Right lung (tissue), 2 donors: ENCODE measurements at regions not wholly inside any gene's neighbourhood (a gene's known extent, or its start where the extent isn't known, plus 50 kb on each side); places are given as distances from the start of the nearest gene placed in this dataset.

ENCODE experiments used
- DNase-seq, 2 donors: peaks; one replicate each; pipeline ENCODE4 v3.0.0-alpha.2; 2013

DNA sequence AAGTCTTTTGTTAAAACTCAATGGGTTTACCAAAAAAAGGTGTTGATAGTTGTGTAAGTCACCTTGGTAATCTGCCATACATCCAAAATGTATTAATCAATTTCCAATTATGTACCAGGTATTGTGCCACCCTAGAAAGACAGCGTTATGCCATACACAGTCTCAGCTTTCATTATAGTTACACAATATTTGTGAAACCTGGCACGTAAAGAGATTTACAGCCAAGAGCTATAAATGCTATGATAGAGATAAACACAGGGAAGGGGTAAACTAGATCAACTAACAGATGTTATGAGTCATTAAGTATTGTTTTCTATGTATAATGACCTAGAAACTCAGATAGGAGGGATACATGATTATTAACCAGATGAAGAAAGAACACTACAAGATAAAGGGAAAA lies 725.6 kb upstream of the SLITRK5 start:
- DNase-seq = no peak

DNA sequence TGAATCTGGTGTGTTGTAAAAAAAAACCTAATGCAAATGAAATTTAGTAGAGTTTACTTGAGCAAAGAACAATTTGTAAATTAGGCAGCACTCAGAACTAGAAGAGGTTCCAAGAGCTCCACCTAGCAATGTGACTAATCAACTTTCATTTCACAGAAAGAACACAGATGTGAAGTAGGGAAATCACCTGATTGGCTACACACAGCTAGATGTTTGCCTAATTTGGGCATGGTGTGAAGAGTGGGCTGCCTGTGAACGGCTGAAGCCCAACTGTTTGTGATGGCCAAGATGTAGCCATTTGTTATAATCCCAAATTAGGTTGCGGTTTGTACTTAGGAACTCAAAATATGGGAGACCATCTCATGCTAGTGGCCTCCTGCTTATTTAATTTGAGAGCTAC lies 724.4 kb upstream of the SLITRK5 start:
- no peak for DNase-seq

DNA sequence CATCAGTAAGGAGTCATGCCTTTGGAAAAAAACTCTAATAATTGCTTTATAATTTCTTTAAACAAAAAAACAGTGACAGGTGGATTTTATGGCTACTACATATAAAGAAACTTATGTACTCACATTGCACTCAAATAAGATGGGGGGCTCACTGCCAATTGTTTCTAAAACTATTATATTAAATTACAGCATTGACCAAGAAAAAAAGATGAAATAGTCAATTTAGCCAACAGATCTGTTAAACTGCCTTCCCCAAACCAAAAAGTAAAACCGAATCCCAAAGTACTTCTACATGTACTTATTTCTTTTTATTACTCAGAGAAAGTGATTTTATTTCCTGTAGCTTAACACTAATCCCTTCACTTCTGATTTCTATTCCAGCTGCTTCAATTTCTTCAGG lies 716.8 kb upstream of the SLITRK5 start:
- DNase-seq = no peak

DNA sequence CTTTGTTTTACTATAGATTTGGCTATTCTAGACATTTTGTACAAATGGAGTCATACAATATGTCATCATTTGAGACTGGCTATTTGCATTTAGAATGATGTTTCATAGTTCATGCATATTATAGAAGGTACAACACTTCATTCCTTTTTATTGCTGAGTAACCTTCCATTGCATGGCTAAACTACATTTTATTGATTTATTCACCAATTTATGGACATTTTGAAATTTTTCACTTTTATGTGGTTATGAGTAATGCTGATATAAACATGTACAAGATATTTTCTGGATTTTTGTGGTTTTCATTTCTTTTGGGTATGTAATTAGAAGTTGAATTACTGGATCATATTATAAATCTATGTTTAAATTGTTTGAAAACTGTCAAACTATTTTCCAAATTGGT lies 710.3 kb upstream of the SLITRK5 start:
- no peak for DNase-seq

DNA sequence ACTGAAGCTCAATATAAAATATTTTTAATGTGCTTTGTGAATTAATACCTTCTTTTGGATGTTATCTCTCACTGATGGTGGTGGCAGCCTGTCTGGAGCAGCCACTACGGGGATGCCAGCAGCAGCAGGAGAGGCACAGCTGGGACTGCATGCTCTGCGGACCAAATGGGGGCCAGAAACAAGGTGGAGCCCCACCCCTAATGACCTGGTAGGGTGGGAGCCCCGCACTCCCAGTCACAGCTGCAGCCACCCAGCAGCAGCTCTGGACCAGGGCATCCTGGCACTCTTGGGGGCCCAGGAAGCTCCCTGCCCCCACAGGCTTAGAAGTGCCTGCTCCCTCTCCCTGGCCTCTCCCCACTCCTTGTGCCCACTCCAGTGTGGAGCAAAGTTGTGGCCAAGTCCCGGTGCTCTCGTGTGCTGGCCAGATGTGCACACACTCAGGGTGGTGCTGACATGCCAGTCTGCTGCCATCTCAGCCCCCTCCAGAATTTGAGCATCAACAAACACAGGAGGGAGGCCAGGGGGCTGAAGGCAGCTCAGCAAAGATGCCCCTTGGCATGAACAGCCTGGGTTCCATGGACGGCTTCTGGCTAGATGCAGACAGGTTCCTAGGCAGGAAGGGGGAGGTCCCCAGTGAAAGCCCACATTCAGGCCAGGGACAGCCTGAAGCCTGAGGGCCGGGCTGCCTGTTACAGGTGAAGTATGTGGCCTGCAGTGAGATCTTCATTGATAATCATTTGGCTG lies 696.7 kb upstream of the SLITRK5 start:
- DNase-seq = no peak

DNA sequence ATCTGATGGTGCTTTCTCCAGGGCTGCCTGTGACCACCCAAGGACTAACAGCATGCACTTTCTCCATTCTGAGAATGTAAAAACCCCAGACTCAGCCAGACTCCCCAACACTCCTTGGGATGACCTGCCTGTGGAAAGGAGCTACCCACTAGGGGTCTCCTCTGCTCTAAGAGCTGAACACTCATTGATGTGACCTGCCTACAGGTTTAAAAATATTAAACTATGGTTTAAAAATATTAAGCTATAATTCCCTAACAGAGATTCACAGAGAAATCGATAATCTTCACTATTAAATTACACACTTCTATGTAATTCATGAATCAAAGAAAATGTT lies 696.2 kb upstream of the SLITRK5 start:
- DNase-seq = no peak

DNA sequence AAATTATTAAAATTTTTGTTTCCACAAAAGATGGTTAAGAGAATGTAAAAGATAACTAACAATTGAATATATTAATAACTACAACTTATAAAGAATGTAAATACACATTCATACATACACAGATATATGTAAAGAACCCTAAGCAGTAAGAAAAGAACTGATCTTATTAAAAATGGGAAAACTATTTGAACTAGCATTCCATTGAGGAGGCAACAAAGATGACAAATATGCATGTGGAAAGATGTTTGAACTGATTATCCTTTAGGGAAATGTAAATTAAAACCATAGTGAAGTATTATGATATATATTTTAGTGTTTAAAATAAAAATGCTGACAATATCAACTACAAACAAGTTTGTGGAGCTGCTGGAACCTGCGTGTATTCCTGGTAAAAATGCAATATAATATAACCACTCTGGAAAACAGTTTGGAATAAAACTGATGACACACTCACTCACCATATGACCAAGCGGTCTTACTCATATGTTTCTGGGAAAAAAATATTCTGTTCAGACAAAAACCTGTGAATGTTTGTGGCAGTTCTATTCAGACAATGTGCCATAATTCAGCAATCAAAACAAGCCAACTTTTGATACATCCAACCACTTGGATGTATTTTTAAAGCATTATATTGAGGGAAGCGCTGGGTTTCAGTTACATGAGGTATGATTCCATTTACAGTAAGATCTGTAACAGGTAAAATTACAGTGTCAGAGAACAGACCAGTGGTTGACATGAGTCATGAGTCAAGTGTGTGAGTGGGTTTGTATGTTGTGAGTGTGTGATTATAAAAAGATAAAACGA lies 694.4 kb upstream of the SLITRK5 start:
- no peak for DNase-seq

DNA sequence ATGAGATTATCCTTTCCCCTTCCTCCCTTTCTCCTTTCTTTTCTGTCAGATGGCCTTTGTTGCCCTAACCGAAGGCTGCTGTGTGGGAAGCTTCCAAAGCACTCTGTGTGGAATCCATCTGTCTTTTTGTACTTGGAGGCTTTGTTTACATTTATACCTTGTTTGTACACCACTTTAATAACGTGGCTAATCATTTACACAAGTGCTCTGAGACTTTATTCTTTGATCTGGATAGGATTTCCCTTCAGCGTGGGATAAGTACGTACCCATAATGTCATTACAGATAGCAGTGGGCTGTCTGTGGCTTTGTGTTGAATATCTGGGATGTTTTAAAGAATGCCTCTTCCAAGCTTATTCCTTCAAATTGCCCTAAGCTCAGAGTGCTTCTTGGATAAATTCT lies 684.7 kb upstream of the SLITRK5 start:
- no peak for DNase-seq

DNA sequence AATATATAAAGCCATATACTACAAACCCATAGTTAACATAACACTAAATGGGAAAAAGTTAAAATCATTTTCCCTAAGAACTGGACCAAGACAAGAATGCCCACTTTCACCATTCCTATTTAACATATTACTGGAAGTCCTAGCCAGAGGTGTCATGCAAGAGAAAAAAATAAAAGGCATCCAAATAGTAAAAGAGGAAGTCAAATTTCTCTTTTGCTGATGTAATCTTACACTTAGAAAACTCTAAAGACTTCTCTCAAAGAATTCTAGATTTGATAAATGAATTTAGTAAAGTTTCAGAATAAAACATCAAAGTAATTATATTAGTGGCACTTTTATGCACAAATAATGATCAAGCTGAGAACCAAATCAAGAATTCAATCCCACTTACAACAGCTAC lies 678.9 kb upstream of the SLITRK5 start:
- no peak for DNase-seq

DNA sequence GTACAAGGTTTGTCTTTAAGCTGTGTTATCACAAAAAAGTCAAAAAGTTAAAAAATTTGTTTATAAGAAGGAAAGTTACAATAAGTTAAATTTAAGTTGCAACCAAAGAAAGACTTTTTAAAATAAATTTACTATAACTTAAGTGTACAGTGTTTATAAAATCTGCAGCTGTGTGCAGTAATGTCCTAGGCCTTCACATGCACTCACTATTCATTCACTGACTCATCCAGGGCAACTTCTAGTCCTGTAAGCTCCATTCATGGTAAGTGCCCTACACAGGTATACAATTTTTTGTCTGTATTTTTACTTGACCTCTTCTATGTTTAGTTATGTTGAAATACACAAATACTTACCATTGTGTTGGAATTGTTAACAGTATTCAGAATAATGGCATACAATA lies 667.9 kb upstream of the SLITRK5 start:
- DNase-seq = no peak

DNA sequence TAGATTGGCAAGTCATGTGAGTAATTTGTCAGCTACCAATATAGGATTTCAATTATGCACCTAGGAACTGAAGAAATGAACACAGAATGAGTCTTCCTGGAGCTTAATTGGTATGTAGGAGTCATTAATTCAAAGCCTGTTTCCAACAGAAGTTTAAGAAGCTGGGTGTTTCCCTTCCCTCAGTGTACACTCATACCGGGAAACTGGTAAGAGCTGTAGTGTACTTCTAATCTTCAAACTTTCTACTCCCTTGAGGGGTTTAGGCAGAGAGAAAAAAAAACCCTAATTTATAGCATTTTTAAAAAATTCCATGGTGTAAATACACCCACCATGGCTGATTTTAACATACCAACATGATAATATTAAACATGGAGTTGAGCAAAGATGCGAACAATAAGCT lies 665.7 kb upstream of the SLITRK5 start:
- DNase-seq = no peak

DNA sequence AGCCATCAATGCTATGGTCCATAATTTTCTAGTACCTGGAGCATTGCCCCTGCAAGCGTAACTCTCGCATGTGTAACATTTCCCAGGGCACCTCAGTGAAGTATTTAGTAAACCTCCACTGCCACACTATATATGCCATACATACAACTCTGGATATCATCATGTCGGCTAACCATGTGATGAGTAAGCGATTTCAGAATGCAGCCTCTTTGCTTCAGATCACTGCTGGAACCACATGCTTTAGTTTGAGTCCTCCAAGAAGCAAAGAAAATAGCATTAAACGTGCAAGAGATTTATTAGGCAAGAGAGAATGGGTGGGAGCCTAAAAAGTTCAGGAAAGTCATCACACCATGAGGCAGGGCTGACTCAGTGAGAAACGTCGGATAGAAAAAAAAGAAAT lies 635.6 kb upstream of the SLITRK5 start:
- DNase-seq = no peak

DNA sequence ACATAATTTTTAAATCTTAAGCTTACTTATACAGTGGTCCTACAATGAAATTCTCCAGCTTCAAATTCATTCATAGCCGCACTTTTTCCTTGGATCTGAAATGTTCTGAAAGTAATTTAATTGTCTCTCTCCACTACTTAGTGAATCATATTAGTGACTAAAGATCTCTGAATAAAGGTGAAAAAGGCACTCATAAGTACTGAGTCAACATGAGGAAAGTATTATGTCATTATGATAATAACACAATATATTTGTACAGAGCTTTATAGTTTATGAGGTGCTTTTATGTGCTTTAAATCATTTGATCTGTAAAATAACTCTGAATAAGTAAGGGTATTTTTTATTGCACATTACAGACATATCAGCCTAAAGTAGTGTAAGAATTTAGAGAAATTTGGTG lies 628.2 kb upstream of the SLITRK5 start:
- DNase-seq = no peak

DNA sequence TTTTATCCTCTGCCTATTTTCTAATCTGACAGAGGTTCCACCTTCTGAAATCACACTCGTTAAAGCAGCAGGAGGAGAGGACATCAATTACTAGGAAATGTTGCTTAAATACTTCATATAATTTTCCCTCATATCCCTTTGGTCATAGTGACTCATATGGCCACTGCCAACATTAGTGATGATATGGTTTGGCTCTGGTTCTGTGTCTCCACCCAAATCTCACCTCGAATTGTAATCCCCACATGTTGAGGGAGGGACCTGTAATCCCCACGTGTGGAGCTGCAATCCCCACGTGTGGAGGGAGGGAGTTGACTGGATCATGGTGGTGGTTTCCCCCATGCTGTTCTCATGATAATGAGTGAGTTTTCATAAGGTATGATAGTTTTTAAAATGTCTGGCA lies 618.4 kb upstream of the SLITRK5 start:
- DNase-seq = no peak

DNA sequence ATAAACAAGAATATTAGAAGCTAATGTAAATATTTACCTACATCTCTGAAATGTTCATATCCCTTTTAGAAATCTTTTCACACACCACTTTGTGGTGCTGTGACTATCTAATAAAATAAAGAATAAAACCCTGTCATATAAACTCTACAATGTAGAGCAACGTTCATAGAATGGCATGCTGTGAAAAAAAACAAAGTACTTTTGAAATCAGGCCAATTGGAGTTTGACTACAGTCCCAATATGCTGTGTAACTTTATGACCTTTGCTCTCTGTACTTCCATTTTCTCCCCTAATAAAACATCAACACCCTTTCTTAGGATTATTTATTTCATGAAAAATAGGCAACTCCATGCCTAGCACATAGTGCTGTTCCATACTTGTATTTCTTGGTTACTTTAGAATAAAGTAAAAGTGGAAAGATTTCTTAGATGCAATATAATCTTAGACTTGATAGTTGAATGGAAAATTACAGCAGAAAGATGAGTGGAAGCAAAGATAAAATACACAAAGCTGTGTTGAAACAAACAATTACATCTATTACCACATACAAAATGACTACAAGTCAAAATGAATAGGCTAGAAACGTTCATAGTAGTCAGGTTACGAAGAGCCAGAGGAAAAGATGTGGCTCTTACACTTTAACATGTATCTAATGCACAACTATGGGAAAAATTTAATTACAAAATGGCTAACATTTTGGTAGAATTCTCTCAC lies 613.2 kb upstream of the SLITRK5 start:
- no peak for DNase-seq

DNA sequence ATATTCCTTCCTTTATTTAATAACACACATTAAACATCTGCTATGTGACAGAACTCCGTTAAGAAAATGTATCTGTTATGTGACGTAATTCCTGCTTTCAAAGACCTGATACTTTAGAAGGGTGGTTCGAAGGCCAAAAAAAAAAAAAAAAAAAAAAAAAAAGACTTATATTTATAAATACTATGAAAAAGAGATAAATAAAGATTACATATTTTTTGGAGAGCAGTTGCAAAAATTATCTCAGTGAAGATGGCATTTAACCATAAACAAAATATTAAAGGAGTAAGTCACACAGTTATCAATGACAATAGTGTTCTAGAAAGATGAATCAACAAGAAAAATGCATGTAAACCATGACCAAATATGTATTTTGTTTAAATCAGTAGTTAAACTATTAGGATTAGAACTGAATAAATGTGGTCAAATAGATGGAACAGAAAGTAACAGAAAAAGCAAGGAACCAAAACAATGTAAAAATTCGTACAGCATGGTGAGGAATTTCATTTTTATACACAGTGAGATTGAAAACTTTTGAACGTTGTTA lies 612.3 kb upstream of the SLITRK5 start:
- no peak for DNase-seq

DNA sequence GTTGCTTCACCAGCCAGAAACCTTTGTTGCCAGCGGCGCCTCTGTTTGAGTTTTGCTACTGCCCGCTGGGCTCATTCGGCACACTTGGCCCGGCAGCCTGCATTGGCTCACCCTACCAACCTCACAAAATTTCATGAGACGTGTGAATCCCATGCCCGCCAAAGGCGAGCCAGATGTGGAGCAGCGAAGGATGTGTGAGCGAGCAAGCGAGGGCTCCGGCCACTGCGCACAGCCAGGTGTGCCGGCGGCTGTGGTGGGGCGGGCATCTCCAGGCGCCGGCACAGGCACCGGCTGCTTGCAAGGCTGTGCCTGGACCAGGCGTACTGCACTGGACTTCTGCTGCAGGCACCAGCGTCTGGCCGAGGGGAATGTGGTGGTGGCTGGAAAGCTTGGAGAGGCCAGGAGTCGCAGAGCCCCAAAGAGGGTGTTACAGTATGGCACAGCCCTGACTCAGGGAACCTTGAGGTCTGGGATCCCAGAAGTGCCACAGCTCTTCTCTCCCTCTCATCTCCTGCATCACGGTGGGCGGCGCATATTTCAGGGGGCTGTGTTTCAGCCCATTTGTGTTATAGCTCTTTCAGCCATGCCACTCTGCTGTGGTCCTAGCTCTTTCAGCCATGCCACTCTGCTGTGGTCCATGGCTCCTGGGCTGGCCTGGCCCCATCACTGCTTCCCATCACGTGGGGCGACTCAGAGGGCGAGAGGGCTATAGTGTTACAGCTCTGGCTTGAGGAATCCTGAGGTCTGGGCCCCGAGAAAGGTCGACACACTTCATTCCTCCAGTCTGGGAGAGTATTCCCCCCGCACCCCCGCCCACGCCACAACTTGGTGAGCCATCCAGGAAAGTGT lies 592.0 kb upstream of the SLITRK5 start:
- no peak for DNase-seq

DNA sequence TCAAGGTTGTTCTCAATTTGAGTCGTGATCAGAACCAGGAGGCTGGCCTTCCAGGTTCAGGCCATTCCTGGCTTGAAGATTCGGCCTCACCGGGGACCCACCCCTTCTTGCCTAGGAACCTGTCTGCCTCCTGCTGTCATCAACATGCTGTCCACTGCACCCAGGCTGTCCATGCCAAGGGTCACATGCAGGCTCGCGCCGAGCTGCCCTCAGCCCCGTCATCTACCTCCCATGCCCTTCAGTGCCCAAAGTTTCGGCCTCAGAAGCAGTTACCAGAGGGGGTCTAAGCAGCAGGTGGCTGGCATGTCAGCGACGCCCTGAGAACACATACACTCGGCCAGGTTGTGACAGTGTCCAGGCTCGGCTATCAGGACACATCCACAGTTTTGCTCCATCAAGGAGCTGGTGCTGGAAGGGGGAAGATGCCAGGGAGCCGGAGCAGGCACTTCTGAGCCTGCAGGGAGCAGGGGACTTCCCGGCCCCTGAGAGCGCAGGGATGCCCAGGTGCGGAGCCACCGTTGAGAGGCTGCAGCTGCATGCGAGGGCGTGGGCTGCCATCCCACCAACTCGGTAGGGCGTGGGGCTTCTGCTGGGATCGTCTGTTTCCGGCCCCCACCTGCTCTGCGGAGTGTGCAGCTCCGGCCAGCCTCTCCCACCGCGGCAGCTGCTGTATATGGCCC lies 590.9 kb upstream of the SLITRK5 start:
- DNase-seq = no peak

DNA sequence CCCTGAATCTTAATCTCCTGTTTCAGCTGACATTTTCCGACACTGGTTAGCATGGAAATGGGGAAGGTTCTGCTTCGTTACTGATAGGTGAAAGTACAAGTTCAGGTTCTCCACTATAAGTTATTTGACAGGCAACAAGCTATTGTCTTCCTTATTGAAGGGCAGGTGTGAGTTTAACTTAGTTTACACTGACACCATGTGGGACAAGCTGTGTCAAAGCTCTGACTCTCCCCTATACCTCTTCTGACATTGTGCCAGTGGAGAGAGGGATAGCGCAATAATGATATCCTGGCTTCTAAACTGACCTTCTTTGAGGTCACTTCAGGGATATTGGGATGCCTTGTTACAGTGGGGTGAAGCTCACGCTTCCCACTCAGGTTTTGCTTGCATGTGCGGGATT lies 587.0 kb upstream of the SLITRK5 start:
- no peak for DNase-seq

DNA sequence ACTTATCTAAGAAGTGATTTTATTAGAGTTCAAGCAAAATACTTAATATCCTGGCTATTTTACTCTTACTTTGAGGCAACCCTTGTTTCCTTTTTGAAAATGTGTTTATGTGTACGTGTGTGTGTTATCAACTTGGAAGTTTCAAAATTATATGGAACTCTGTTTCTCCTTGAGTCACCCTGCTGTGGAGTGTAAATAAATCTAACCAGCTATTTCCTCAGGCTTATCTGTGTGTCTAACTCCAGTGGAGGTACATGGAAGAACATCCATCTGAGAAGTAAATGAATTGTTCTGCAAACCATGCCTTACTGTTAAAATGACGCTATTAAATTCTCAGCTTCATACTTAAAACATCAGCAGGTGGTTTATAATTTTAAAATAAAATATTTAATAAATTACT lies 583.4 kb upstream of the SLITRK5 start:
- no peak for DNase-seq

DNA sequence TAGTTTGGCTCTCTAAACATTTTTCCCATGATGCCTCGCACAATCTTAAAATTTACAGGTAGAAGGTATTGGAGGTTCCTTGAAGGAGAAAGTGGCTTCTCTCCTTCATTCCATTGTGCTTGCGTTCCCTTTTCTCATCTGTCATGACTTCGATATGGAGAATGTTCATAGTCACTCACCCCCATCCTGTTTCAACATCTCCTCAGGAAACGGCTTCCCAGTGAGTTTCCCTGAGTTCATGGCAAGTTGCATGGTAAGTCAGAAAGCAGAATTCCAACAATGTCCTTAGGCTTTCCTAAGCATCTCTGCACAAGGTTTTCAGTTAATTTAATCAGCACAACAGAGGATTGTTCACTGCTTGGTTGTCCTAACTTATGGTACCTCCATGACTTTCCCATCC lies 581.8 kb upstream of the SLITRK5 start:
- no peak for DNase-seq
